K562 (cell line): ENCODE measurements at regions not wholly inside any gene's neighbourhood (a gene's known extent, or its start where the extent isn't known, plus 50 kb on each side); places are given as distances from the start of the nearest gene placed in this dataset.
A peak's percentile ranks its signal among the peaks of the same experiment; 100 is the strongest.

ENCODE experiments used
- ARID1B ChIP-seq: fragments of 450-650 bp; IDR thresholded peaks from 2 replicates; pipeline ENCODE4 v1.6.1; 2016; ENCODE audit warnings: antibody characterized with exemption, mild to moderate bottlenecking, inconsistent platforms
- CBFA2T2 ChIP-seq: fragments of 450-650 bp; conservative IDR thresholded peaks from 2 replicates; pipeline ENCODE4 v1.6.1; 2017; ENCODE audit warnings: mild to moderate bottlenecking
- EP300 ChIP-seq: IDR thresholded peaks from 2 replicates; pipeline ENCODE4 v1.6.1; 2012; ENCODE audit warnings: low read length, improper control_type of control experiment
- TCF3 ChIP-seq: sonication (generic); formaldehyde crosslinking; IDR thresholded peaks from 2 replicates; pipeline ENCODE4 v1.4.0; 2020; ENCODE audit warnings: mild to moderate bottlenecking, missing genetic modification reagents
- TF ChIP-seq, protein P1 (sequence below), 2 experiments: fragments of 450-650 bp; IDR thresholded peaks; 2 replicates each; pipeline ENCODE4 v1.6.1; 2016; ENCODE audit warnings: mild to moderate bottlenecking in 2 of 2, borderline replicate concordance in 1 of 2, low read depth in 1 of 2, moderate library complexity in 1 of 2
- TF ChIP-seq, protein P2 (sequence below): fragments of 250-450 bp; sonication (Bioruptor Pico); IDR thresholded peaks from 2 replicates; pipeline ENCODE4 v1.6.1; 2021; ENCODE audit warnings: mild to moderate bottlenecking

DNA sequence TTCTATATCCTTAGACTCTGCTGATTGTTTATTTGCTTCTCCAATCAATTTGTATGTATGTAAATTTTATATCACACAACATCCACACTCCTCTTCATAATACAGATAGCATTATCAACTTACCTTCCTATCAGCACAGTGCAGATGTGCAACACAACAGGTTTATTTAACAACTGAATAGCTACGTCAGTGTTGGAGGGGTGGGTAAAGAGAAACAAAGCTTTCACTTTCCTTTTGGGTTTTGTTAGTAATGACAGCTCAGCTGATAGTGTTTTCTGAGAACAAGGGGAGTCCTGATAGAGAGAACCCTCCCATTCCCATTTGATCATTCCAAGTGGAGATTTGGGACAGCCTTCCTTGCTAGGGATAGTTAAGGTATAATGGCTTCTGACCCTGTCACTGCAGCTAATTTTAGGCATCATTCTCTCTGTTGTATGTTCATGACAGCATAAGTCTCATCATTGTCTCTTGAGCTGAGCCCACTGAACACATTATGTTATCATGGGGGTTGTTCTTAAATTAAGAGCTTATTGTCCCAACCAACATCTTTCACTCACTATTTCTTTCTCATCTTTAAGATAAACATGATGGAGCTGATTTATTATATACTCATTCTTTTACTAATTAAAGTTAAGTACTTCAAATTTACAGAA is 227.7 kb downstream of the GPD2 start (continued):
- TF ChIP-seq TCF3 (peak; percentile 42), ARID1B (peak; percentile 63; the same call in 1 of the 2 replicates), EP300 (peak; percentile 41; the same call in 1 of the 2 replicates), CBFA2T2 (peak; percentile 37; the same call in 1 of the 2 replicates)
- TF ChIP-seq, protein P1, sequence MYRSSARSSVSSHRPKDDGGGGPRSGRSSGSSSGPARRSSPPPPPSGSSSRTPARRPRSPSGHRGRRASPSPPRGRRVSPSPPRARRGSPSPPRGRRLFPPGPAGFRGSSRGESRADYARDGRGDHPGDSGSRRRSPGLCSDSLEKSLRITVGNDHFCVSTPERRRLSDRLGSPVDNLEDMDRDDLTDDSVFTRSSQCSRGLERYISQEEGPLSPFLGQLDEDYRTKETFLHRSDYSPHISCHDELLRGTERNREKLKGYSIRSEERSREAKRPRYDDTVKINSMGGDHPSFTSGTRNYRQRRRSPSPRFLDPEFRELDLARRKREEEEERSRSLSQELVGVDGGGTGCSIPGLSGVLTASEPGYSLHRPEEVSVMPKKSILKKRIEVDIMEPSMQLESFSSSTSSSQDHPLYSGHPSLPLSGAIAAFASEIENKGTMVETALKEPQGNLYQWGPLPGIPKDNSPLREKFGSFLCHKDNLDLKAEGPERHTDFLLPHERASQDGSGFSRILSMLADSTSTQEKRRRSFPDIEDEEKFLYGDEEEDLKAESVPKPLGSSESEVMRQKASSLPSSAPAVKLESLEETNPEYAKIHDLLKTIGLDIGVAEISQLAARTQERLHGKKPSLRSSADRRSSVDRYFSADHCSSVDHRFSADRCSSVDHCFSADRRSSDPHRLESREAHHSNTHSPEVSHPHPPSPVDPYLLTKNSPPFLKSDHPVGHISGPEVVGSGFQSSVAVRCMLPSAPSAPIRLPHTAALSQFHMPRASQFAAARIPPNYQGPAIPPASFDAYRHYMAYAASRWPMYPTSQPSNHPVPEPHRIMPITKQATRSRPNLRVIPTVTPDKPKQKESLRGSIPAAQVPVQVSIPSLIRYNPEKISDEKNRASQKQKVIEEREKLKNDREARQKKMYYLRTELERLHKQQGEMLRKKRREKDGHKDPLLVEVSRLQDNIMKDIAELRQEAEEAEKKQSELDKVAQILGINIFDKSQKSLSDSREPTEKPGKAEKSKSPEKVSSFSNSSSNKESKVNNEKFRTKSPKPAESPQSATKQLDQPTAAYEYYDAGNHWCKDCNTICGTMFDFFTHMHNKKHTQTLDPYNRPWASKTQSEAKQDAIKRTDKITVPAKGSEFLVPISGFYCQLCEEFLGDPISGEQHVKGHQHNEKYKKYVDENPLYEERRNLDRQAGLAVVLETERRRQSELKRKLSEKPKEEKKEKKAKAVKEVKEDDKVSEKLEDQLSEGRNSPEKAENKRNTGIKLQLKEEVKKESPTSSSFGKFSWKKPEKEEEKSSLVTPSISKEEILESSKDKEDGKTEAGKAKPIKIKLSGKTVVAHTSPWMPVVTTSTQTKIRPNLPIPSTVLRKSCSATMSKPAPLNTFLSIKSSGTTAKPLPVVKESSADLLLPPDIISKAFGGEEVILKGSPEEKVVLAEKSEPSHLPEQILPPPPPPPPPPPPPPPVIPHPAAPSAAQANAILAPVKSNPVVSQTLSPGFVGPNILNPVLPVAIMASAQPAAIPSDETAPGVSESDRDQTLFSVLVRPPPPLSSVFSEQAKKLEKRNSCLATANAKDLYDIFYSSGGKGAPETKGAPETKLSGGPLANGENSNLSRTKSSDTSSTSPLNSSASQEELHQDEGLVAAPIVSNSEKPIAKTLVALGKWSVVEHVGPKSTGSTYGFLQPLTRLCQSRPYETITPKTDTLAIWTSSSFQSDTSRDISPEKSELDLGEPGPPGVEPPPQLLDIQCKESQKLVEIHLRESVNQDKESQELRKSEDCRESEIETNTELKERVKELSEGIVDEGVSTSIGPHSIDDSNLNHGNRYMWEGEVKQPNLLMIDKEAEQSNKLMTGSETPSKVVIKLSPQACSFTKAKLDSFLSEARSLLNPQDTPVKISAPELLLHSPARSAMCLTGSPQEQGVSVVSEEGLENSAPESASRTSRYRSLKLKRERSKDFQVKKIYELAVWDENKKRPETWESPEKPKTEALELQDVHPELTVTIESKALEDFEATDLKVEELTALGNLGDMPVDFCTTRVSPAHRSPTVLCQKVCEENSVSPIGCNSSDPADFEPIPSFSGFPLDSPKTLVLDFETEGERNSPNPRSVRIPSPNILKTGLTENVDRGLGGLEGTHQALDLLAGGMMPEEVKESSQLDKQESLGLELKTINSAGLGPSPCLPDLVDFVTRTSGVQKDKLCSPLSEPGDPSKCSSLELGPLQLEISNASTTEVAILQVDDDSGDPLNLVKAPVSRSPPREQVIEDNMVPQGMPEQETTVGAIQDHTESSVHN (IDR thresholded peaks at IDR 0.05; ENCODE audit: borderline replicate concordance in 1 of 2, low read depth in 1 of 2) = 0 out of 4 replicates have a peak, but pooled peaks of 1 of the 2 experiments have one; percentile 26
- TF ChIP-seq, protein P2, sequence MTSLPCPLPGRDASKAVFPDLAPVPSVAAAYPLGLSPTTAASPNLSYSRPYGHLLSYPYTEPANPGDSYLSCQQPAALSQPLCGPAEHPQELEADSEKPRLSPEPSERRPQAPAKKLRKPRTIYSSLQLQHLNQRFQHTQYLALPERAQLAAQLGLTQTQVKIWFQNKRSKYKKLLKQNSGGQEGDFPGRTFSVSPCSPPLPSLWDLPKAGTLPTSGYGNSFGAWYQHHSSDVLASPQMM (CRISPR knock-in tag) = no peak
